A549 (cell line): ENCODE measurements at regions not wholly inside any gene's neighbourhood (a gene's known extent, or its start where the extent isn't known, plus 50 kb on each side); places are given as distances from the start of the nearest gene placed in this dataset.

ENCODE experiments used
- MYC ChIP-seq: IDR thresholded peaks from 2 replicates; pipeline ENCODE4 v1.6.1; 2012; ENCODE audit warnings: mild to moderate bottlenecking, inconsistent platforms, low read length, improper control_type of control experiment, borderline replicate concordance
- NPAS2 ChIP-seq: fragments of 250-450 bp; sonication (Bioruptor Pico); IDR thresholded peaks from 2 replicates; pipeline ENCODE4 v1.8.0; 2022; ENCODE audit warnings: mild to moderate bottlenecking, moderate library complexity, borderline replicate concordance

GRCh38 chr12:90000721-90001120, 292.1 kb upstream of the ATP2B1 start:
- TF ChIP-seq NPAS2 (CRISPR knock-in tag) (no peak), MYC (no peak)
